ENCODE measurements at regions not wholly inside any gene's neighbourhood (a gene's known extent, or its start where the extent isn't known, plus 50 kb on each side); places are given as distances from the start of the nearest gene placed in this dataset.

DNA sequence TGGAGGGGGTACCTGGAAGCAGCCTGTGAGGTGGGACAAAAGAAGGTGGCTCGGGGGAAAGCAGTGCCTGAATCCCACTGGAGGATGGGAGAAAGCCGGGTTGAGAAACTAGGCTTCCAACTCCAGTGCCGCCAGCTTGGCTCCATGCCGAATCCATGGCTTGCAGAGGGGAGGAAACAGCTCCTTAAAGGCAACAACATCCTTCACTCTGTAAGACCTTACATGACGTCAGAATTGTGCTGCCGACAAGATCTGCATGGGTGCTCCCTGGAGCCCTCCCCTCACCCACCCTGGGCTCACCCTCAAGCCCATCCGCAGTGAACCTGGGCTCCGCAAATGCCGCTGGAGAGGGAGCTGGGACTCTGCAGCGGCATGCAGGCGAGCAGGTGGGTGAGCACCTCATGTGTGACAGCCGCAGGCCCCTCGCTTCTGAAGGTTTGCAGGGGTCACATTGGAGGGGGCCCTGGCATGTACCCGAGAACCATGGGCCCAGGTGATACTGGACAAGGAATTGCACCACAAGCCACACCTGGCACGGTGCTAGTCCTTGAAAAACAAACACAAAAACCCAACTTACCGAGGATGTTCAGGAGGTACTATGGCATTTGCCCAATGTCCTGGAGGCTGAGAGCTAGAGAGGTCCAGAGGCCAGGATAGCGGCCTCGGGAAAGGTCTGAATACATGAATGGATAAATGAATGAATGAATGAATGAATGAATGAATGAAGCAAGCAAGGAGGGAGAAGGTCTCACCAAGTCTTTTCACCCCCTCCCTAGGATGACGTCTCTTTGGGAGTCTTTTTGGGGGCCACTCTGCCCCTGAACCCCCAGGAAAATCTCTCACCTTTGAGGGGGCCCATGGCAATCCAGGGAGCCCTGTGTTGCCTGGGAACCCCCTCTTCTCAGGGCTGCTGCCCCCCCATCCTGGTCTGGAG is 238.6 kb upstream of the SHH start:
- TF ChIP-seq EZH2 (IDR thresholded peaks at IDR 0.05; ENCODE audit: insufficient read depth, poor library complexity, severe bottlenecking) (no peak), EZH2phosphoT487 (IDR thresholded peaks at IDR 0.05; ENCODE audit: insufficient read depth, low read depth) (no peak)

Data from GM23248 (cell line).